Body of pancreas (tissue), 4 donors: ENCODE measurements at regions not wholly inside any gene's neighbourhood (a gene's known extent, or its start where the extent isn't known, plus 50 kb on each side); places are given as distances from the start of the nearest gene placed in this dataset.

Experiments used
- CTCF ChIP-seq, 7 experiments: fragments of 450-650 bp in 4 of 7; fragments of 200-600 bp in 3 of 7; sonication (generic) in 3 of 7; IDR thresholded peaks; one replicate each; pipeline ENCODE4 v1.5.1; 2016 to 2019; ENCODE audit warnings: antibody characterized with exemption in 7 of 7
- POLR2A ChIP-seq, 3 donors: fragments of 450-650 bp; IDR thresholded peaks; one replicate each; pipeline ENCODE4 v1.6.1; 2016; ENCODE audit warnings: antibody characterized with exemption in 3 of 3, mild to moderate bottlenecking in 2 of 3

DNA sequence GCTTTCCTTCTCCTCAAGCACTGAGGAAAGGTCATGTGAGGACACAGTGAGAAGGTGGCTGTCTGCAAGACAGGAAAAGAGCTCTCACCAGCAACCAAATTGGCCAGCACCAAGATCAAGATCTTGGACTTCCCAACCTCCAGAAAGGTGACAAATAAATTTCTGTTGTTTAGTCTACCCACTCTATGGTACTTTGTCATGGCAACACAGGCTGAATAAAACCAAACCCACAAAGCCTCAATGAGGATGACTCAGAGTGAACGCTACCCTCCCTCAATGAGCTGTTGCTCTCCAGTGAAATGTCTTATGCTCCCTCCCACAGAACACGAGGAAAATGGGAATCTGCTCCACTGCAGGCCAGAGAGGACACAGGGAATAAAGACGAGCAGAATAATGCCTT lies 244.1 kb downstream of the RAB28 start:
- TF ChIP-seq CTCF (IDR thresholded peaks at IDR 0.05) (no peak), POLR2A (IDR thresholded peaks at IDR 0.05) (no peak)
